Natural killer cell (primary cell): ENCODE measurements at regions not wholly inside any gene's neighbourhood (a gene's known extent, or its start where the extent isn't known, plus 50 kb on each side); places are given as distances from the start of the nearest gene placed in this dataset.
"Not testable (repeated sequence)": the region's sequence is repeated elsewhere in the genome, so short reads cannot be mapped to it uniquely, and the experiment has no call there.

Experiments
- ATAC-seq, 3 donors: fragments of 150-1000 bp in 2 of 3; fragments of 200-7000 bp in 1 of 3; cut with Tn5 transposase; 1 replicate in 1 of 3; 2 replicates in 2 of 3; pipeline ENCODE4 v1.10.0; 2021; ENCODE audit warnings: mild to moderate bottlenecking in 2 of 3, moderate library complexity in 2 of 3
- DNase-seq, 2 donors: peaks; one replicate each; pipeline versions ENCODE4 v3.0.0 to v3.0.0-alpha.2; 2013 to 2021; ENCODE audit warnings: mixed read lengths in 1 of 2
- H3K27ac ChIP-seq: one replicate; pipeline ENCODE4 v1.5.1; 2013; ENCODE audit warnings: mild to moderate bottlenecking, low read length
- H3K27me3 ChIP-seq: one replicate; pipeline ENCODE4 v1.6.1; 2013; ENCODE audit warnings: low read length; ENCODE audit not compliant: control insufficient read depth, insufficient read depth
- H3K36me3 ChIP-seq: one replicate; pipeline ENCODE4 v1.6.1; 2013; ENCODE audit warnings: low read length; ENCODE audit not compliant: control insufficient read depth, insufficient read depth
- H3K4me1 ChIP-seq: one replicate; pipeline ENCODE4 v1.6.1; 2013; ENCODE audit warnings: low read length; ENCODE audit not compliant: control insufficient read depth, insufficient read depth
- H3K4me3 ChIP-seq: one replicate; pipeline ENCODE4 v1.5.1; 2013; ENCODE audit warnings: low read length
- H3K9me3 ChIP-seq: one replicate; pipeline ENCODE4 v1.6.1; 2013; ENCODE audit warnings: low read length; ENCODE audit not compliant: control insufficient read depth, insufficient read depth
- H3K27ac Mint-ChIP-seq, 2 donors: one replicate each; pipeline ENCODE4 v1.8.0; 2022; ENCODE audit warnings: mild to moderate bottlenecking in 2 of 2, mixed read lengths in 2 of 2, moderate library complexity in 1 of 2
- H3K27me3 Mint-ChIP-seq, 2 donors: one replicate each; pipeline ENCODE4 v1.8.0; 2022; ENCODE audit warnings: low read depth in 2 of 2, mixed read lengths in 2 of 2
- H3K36me3 Mint-ChIP-seq: one replicate; pipeline ENCODE4 v1.8.0; 2022; ENCODE audit warnings: mixed read lengths
- H3K4me1 Mint-ChIP-seq, 2 donors: one replicate each; pipeline ENCODE4 v1.8.0; 2022; ENCODE audit warnings: mixed read lengths in 2 of 2
- H3K4me3 Mint-ChIP-seq: one replicate; pipeline ENCODE4 v1.8.0; 2022; ENCODE audit warnings: mild to moderate bottlenecking, moderate library complexity, mixed read lengths
- H3K9me3 Mint-ChIP-seq, 2 donors: one replicate each; pipeline ENCODE4 v1.8.0; 2022; ENCODE audit warnings: mixed read lengths in 2 of 2
- WGBS: methylation state at CpG from one replicate; pipeline ENCODE4 v1.1.7; 2013; ENCODE audit warnings: missing lambda C conversion rate; ENCODE audit not compliant: insufficient coverage; 5-methylcytosine and 5-hydroxymethylcytosine counted together
- intact Hi-C: fragments of 100-400 bp; cut with micrococcal nuclease; formaldehyde crosslinking; loops from one replicate; pipeline ENCODE4 v1.14.2; 2022
- TF ChIP-seq, protein P1 (sequence below): fragments of 200-600 bp; IDR thresholded peaks from one replicate; pipeline ENCODE4 v1.8.0; 2022; ENCODE audit warnings: antibody characterized with exemption

DNA sequence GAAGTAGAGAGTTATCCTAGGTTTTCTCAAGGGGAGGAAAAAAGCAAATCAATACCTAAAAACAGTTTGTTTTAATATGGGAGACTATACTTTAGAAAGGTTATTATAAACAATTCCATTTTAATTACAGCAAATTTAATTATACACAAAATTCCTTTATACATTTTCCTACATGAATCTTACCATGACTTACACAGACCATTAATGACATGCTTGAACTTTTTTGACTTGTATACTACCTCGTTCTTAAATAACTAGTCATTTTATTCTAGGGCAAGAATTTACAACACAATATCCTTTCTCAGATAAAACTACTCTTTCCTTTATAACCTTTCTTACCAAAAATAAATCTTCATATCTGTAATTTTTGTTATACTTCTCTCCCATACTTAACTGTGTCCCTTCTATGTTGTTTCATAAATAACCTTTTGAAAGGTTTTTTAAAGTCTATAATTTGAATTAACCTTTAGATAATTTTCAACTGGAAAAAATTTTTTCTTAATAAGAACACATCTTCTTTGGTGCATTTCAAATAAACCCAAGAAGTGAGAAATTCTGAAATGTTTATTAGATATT, 729.4 kb downstream of the TENT5A start:
- Histone ChIP-seq H3K36me3 (no peaks in the 10 kb centered on the region), H3K27me3 (no peaks in the 10 kb centered on the region), H3K9me3 (peaks cover 3% of the 10 kb centered on the region), H3K4me3 (no peak overlapping the region), H3K4me1 (no peaks in the 10 kb centered on the region), H3K27ac (no peak overlapping the region)
- H3K9me3 Mint-ChIP-seq, result peaks cover 5 to 18% of the 10 kb centered on the region in 2 donors
- H3K27me3 Mint-ChIP-seq, result no peaks in the 10 kb centered on the region
- H3K36me3 Mint-ChIP-seq, result no peaks in the 10 kb centered on the region
- TF ChIP-seq, protein P1, sequence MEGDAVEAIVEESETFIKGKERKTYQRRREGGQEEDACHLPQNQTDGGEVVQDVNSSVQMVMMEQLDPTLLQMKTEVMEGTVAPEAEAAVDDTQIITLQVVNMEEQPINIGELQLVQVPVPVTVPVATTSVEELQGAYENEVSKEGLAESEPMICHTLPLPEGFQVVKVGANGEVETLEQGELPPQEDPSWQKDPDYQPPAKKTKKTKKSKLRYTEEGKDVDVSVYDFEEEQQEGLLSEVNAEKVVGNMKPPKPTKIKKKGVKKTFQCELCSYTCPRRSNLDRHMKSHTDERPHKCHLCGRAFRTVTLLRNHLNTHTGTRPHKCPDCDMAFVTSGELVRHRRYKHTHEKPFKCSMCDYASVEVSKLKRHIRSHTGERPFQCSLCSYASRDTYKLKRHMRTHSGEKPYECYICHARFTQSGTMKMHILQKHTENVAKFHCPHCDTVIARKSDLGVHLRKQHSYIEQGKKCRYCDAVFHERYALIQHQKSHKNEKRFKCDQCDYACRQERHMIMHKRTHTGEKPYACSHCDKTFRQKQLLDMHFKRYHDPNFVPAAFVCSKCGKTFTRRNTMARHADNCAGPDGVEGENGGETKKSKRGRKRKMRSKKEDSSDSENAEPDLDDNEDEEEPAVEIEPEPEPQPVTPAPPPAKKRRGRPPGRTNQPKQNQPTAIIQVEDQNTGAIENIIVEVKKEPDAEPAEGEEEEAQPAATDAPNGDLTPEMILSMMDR, result no peak
- H3K4me1 Mint-ChIP-seq, result no peaks in the 10 kb centered on the region
- DNase-seq, result no peak
- intact Hi-C loops, result no loop called here
- ATAC-seq, result no peak
- no peak overlapping the region for H3K27ac Mint-ChIP-seq
- no peak overlapping the region for H3K4me3 Mint-ChIP-seq
- WGBS, result 43% methylated on average over 1 of the region's 1 CpG

DNA sequence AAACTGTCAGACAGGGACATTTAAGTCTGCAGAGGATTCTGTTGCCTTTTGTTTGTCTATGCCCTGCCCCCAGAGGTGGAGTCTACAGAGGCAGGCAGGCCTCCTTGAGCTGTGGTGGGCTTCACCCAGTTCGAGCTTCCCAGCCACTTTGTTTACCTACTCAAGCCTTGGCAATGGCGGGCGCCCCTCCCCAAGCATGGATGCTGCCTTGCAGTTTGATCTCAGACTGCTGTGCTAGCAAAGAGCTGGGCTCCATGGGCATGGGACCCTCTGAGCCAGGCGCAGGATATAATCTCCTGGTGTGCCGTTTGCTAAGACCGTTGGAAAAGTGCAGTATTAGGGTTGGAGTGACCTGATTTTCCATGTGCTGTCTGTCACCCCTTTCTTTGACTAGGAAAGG, 734.9 kb downstream of the TENT5A start:
- H3K4me3 Mint-ChIP-seq, H3K4me1 Mint-ChIP-seq, H3K27ac Mint-ChIP-seq, H3K36me3 Mint-ChIP-seq, H3K27ac ChIP-seq, H3K36me3 ChIP-seq, H3K27me3 Mint-ChIP-seq, DNase-seq, intact Hi-C loops, H3K9me3 ChIP-seq, ATAC-seq, H3K27me3 ChIP-seq, H3K4me3 ChIP-seq, H3K4me1 ChIP-seq: not testable (repeated sequence)
- H3K9me3 Mint-ChIP-seq, result peaks cover 6 to 17% of the 10 kb centered on the region in 2 donors
- WGBS, result 89% methylated on average over 6 of the region's 6 CpGs

DNA sequence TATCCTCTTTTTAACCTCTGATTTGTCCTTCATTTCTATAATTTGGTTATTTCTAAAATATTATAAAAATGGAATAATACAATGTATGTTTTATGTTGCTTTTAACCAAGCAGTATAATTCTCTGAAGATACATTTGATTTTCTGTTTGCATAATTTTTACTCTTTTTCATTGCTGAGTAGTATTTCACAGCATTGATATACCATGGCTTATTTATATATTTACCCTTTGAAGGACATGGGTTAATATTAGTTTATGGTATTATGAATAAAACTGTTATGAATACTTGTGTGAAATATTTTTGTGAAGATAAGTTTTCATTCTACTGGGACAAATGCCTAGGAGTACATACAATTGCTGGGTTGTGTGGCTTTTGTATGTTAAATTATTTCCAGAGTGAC, 748.6 kb downstream of the TENT5A start:
- no peak for DNase-seq
- no peak overlapping the region for H3K27ac ChIP-seq
- no peaks in the 10 kb centered on the region for H3K36me3 ChIP-seq
- H3K4me3 ChIP-seq, result no peak overlapping the region
- no peak for ATAC-seq
- H3K27ac Mint-ChIP-seq, result no peak overlapping the region
- intact Hi-C loops, result no loop called here
- TF ChIP-seq, protein P1, result no peak
- H3K36me3 Mint-ChIP-seq, result no peaks in the 10 kb centered on the region
- H3K27me3 ChIP-seq, result no peaks in the 10 kb centered on the region
- no peak overlapping the region for H3K4me3 Mint-ChIP-seq
- no peaks in the 10 kb centered on the region for H3K4me1 ChIP-seq
- no peaks in the 10 kb centered on the region for H3K4me1 Mint-ChIP-seq
- peaks cover 8 to 10% of the 10 kb centered on the region in 2 donors for H3K9me3 Mint-ChIP-seq
- H3K27me3 Mint-ChIP-seq, result no peaks in the 10 kb centered on the region
- no peaks in the 10 kb centered on the region for H3K9me3 ChIP-seq

DNA sequence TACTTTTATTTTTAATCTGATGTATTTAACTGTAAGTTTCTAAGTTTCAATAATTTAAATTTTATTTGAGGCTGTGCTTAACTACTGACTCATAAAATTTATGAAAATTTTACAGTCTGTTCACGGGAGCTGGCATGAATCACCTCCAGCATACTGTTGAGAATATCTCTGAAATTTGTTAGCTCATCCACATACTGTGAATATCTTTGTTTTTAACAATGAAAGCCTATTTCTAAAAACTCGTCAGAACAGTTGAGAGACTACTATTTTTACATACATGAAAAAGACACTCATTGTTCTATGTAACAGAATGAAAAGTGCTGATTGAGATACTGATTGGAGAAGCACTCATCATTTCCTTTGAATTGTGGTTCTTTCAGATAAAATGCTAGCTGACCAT, 749.3 kb downstream of the TENT5A start:
- H3K36me3 Mint-ChIP-seq, result no peaks in the 10 kb centered on the region
- Histone ChIP-seq H3K36me3 (no peaks in the 10 kb centered on the region), H3K4me1 (no peaks in the 10 kb centered on the region), H3K9me3 (no peaks in the 10 kb centered on the region), H3K27me3 (no peaks in the 10 kb centered on the region), H3K4me3 (no peak overlapping the region), H3K27ac (no peak overlapping the region)
- H3K27ac Mint-ChIP-seq, result no peak overlapping the region
- TF ChIP-seq, protein P1, result no peak
- WGBS, result 67% methylated on average over 1 of the region's 2 CpGs
- no peak overlapping the region for H3K4me3 Mint-ChIP-seq
- ATAC-seq (no peak), DNase-seq (no peak)
- no peaks in the 10 kb centered on the region for H3K27me3 Mint-ChIP-seq
- peaks cover 10% of the 10 kb centered on the region in 2 donors for H3K9me3 Mint-ChIP-seq
- intact Hi-C loops, result no loop called here
- H3K4me1 Mint-ChIP-seq, result no peaks in the 10 kb centered on the region
